ENCODE measurements at regions not wholly inside any gene's neighbourhood (a gene's known extent, or its start where the extent isn't known, plus 50 kb on each side); places are given as distances from the start of the nearest gene placed in this dataset.

DNA sequence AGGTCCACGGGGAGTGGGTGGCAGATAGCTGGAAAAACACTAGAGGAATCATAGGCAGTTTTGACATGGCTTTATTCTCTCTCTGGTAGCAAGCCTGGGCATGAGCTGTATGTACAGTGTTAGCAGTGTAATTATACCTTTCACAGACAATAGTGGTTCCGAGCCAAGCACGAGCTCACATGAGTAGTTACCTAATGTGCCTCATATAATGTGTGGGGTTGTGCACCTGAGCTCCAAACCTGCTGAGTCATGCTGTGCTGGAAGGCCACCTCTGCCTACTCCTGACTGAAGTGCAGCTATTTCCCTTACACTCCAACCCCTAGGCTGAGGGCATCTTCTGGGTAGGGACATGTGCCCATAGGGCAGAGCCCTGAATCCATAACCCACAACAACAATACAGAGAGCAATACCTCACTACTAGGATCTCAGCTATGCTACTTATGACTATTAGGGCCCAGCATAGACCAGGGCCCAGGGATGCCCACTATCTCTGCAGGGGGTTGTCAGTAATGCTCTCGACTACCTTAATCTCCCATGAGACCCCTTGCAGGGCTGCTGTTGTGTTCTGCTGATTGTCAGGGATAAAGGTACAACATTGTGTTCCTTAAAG is 432.1 kb downstream of the DYNC2H1 start:
- TF ChIP-seq, protein P1, sequence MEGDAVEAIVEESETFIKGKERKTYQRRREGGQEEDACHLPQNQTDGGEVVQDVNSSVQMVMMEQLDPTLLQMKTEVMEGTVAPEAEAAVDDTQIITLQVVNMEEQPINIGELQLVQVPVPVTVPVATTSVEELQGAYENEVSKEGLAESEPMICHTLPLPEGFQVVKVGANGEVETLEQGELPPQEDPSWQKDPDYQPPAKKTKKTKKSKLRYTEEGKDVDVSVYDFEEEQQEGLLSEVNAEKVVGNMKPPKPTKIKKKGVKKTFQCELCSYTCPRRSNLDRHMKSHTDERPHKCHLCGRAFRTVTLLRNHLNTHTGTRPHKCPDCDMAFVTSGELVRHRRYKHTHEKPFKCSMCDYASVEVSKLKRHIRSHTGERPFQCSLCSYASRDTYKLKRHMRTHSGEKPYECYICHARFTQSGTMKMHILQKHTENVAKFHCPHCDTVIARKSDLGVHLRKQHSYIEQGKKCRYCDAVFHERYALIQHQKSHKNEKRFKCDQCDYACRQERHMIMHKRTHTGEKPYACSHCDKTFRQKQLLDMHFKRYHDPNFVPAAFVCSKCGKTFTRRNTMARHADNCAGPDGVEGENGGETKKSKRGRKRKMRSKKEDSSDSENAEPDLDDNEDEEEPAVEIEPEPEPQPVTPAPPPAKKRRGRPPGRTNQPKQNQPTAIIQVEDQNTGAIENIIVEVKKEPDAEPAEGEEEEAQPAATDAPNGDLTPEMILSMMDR (conservative IDR thresholded peaks at IDR 0.05): no peak
- H3K27ac ChIP-seq: no peak overlapping the region

DNA sequence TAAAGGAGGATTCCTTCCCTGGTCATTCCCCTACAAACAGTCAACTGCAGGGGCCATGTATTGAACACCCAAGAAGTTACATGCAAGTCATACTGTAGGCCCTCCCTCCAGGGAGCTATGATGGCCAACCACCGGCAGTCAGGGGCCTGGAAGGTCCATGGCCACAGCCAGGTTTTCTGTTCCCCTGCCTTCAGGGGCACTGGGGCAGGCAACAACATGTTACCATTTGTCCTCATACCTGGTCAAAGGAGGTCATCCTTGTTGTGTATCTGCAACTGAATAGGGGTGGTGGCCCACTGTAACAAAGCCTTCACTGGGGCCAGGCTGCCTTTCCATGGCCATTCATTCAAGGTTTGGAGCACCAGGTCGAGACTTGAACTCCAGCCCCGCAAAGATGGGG is 433.6 kb downstream of the DYNC2H1 start:
- TF ChIP-seq, protein P1 (conservative IDR thresholded peaks at IDR 0.05): no peak
- no peak overlapping the region for H3K27ac ChIP-seq

DNA sequence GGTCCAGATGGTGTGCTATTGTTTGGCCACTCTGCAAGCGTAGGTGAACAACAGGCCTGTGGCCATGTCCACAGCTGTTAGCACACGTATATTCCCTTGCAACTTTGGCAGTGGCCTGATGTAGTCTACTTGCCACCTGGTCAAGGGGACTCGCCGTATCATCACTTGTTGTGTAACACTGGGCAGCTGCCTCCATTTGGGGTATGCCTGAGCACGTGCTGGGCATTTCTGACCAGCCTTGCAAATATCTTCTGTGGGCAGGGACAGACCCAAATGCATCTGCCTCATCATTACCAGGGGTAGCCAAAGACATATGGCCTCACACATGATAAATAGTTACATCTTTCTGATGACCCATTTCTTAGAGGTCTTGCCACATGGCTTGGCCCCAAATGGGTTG is 434.2 kb downstream of the DYNC2H1 start:
- TF ChIP-seq, protein P1 (conservative IDR thresholded peaks at IDR 0.05): no peak
- no peak overlapping the region for H3K27ac ChIP-seq

DNA sequence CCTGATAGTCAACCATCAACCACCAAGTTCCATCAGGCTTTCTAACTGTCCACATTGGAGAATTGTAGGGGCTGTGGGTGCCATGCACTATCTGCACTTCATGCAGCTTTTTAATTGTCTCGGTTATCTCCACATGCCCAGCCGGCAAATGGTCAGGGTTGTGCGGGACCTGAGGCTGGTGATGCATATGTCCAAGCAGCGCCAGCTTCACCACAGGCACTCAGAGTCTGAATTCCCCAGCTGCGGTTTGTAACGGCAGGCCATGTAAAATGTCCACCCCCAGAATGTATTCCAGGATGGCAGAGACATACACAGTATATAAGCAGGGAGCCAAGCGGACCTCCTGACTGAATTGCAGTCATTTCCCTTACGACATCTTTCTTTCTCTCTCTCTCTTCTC is 435.6 kb downstream of the DYNC2H1 start:
- no peak overlapping the region for H3K27ac ChIP-seq
- TF ChIP-seq, protein P1 (conservative IDR thresholded peaks at IDR 0.05): no peak

DNA sequence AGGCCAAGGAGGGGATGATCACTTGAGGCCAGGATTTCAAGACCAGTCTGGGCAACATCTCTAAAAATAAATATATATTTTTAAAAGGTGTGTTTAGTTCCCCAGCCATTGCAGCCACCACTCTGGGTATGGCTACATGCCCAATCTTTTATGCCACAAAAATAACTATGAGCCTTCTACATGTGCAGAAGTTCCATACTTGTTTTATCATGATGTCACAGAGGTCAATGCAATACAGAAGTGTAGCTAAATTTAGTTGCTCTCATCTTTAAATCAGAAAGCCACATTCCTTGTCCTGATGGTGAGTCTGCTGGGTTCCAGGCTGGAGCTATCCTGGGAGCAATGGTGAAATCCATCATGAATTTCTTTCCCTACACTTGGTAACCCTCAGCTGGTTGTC is 436.3 kb downstream of the DYNC2H1 start:
- TF ChIP-seq, protein P1 (conservative IDR thresholded peaks at IDR 0.05): no peak
- H3K27ac ChIP-seq: no peak overlapping the region

DNA sequence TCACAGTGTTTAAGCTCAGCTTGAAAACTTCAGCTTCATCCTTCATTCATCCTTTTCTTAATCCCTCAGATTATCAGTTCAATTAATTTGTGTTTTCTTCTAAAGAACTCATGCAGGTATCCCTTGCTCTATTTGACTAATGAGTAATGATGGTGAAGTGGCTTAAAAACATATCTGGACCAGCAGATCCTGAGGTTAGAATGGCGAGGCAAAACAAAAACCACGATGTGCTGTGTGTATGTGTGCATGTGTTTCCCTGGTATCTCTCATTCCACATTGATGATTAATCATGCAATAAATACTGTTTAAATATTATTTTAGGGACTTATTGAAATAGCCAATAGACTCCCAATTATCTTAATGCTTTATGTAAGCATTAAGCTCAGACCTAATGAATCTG is 437.0 kb downstream of the DYNC2H1 start:
- H3K27ac ChIP-seq: no peak overlapping the region
- TF ChIP-seq, protein P1 (conservative IDR thresholded peaks at IDR 0.05): no peak

DNA sequence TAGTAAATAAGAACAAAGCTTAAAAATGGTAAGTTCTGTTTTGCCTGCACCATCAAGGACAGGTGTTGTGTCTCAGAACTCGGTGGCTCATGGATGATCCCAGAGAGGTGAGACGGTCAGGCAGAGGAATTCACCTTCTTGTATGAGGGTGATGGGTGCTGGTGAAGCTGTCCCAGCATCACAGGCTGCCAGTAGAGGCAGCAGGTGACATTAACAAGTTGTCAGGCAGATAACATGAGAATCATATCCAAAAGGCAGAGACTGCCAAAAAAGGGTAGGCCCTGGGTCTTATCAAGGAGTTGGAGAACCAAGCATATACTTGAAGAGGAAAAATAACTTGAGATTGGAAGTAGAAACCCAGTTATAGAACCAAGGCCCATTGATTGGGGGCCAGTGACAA is 437.8 kb downstream of the DYNC2H1 start:
- TF ChIP-seq, protein P1 (conservative IDR thresholded peaks at IDR 0.05): no peak
- H3K27ac ChIP-seq: no peak overlapping the region
